T-cell (primary cell): ENCODE measurements at regions not wholly inside any gene's neighbourhood (a gene's known extent, or its start where the extent isn't known, plus 50 kb on each side); places are given as distances from the start of the nearest gene placed in this dataset.

Experiments
- ATAC-seq, 4 experiments: fragments of 200-7000 bp in 3 of 4; fragments of 150-1000 bp in 1 of 4; cut with Tn5 transposase; replicated peaks in 1 of 4; 1 replicate in 3 of 4; 2 replicates in 1 of 4; pipeline ENCODE4 v1.10.0; 2021; ENCODE audit warnings: moderate library complexity in 3 of 4, mild to moderate bottlenecking in 2 of 4, moderate number of reproducible peaks in 1 of 4
- CTCF ChIA-PET, 2 donors: fragments of 300-600 bp; sonication (Branson Sonifier 250); formaldehyde crosslinking; loops; one replicate each; lab custom pipeline; 2022; ENCODE audit warnings: antibody characterized with exemption in 2 of 2; lab: Charles Lee
- POLR2A ChIA-PET, 2 donors: fragments of 300-600 bp; sonication (Branson Sonifier 250); formaldehyde crosslinking; loops; one replicate each; lab custom pipeline; 2022; ENCODE audit warnings: antibody characterized with exemption in 2 of 2; lab: Charles Lee
- DNase-seq, 35 experiments: peaks; one replicate each; pipeline versions ENCODE4 v3.0.0 to v3.0.0-alpha.2; 2013 to 2023
- H3K27ac ChIP-seq: one replicate; pipeline ENCODE4 v1.5.1; 2013; ENCODE audit warnings: low read length
- H3K27me3 ChIP-seq, 2 experiments: replicated peaks in 1 of 2; 1 replicate in 1 of 2; 2 replicates in 1 of 2; pipeline versions ENCODE4 v1.6.1 to v1.7.0; 2013; ENCODE audit warnings: low read length in 1 of 2, mixed read lengths in 1 of 2; ENCODE audit not compliant: control insufficient read depth in 2 of 2, insufficient read depth in 2 of 2; ENCODE audit errors: extremely low read depth in 1 of 2
- H3K36me3 ChIP-seq, 2 donors: 1 replicate in 1 of 2; 2 replicates in 1 of 2; pipeline versions ENCODE4 v1.6.1 to v1.7.0; 2013; ENCODE audit warnings: low read length in 1 of 2; ENCODE audit not compliant: control insufficient read depth in 2 of 2, insufficient read depth in 1 of 2; ENCODE audit errors: extremely low read depth in 1 of 2
- H3K4me1 ChIP-seq, 2 experiments: 1 replicate in 1 of 2; 2 replicates in 1 of 2; pipeline versions ENCODE4 v1.6.1 to v1.7.0; 2013; ENCODE audit warnings: low read length in 2 of 2, mixed read lengths in 1 of 2; ENCODE audit not compliant: insufficient read depth in 2 of 2, control insufficient read depth in 1 of 2; ENCODE audit errors: extremely low read depth in 1 of 2
- H3K4me3 ChIP-seq, 2 donors: 1 replicate in 1 of 2; 2 replicates in 1 of 2; pipeline versions ENCODE4 v1.5.1 to v1.7.0; 2013; ENCODE audit warnings: mild to moderate bottlenecking in 2 of 2, low read length in 1 of 2, moderate library complexity in 1 of 2; ENCODE audit not compliant: control insufficient read depth in 1 of 2; ENCODE audit errors: extremely low read depth in 1 of 2
- H3K9me3 ChIP-seq: 2 replicates; pipeline ENCODE4 v1.7.0; 2013
- H3K27ac Mint-ChIP-seq, 2 donors: one replicate each; pipeline ENCODE4 v1.8.0; 2020 to 2021; ENCODE audit warnings: mild to moderate bottlenecking in 2 of 2, mixed read lengths in 2 of 2
- H3K27me3 Mint-ChIP-seq, 2 donors: one replicate each; pipeline ENCODE4 v1.8.0; 2021 to 2022; ENCODE audit warnings: mixed read lengths in 2 of 2
- H3K36me3 Mint-ChIP-seq: one replicate; pipeline ENCODE4 v1.8.0; 2021; ENCODE audit warnings: mixed read lengths
- H3K4me1 Mint-ChIP-seq, 3 donors: one replicate each; pipeline ENCODE4 v1.8.0; 2020 to 2022; ENCODE audit warnings: mixed read lengths in 3 of 3, mild to moderate bottlenecking in 1 of 3
- H3K4me3 Mint-ChIP-seq, 3 donors: one replicate each; pipeline ENCODE4 v1.8.0; 2020 to 2022; ENCODE audit warnings: mild to moderate bottlenecking in 3 of 3, mixed read lengths in 3 of 3, moderate library complexity in 3 of 3
- H3K9me3 Mint-ChIP-seq, 3 donors: one replicate each; pipeline ENCODE4 v1.8.0; 2020 to 2022; ENCODE audit warnings: mixed read lengths in 3 of 3
- WGBS: methylation state at CpG from one replicate; pipeline ENCODE4 v1.1.5; 2013; ENCODE audit warnings: missing lambda C conversion rate; ENCODE audit not compliant: insufficient coverage; 5-methylcytosine and 5-hydroxymethylcytosine counted together

- POLR2A ChIA-PET, result no interaction called here
- DNase-seq (no peak), ATAC-seq (no peak)
- H3K4me1 Mint-ChIP-seq, result no peaks in the 10 kb centered on the region
- Histone ChIP-seq H3K9me3 (no peaks in the 10 kb centered on the region), H3K27me3 (peaks cover 0 to 22% of the 10 kb centered on the region in 2 experiments), H3K4me1 (no peaks in the 10 kb centered on the region), H3K27ac (no peak overlapping the region), H3K4me3 (no peak overlapping the region), H3K36me3 (no peaks in the 10 kb centered on the region)
- peaks cover 26 to 43% of the 10 kb centered on the region in 2 donors for H3K27me3 Mint-ChIP-seq
- 63% methylated on average over 4 of the region's 8 CpGs for WGBS
- H3K4me3 Mint-ChIP-seq, result no peak overlapping the region
- H3K36me3 Mint-ChIP-seq, result no peaks in the 10 kb centered on the region
- CTCF ChIA-PET, result no interaction called here
- no peaks in the 10 kb centered on the region for H3K9me3 Mint-ChIP-seq
- H3K27ac Mint-ChIP-seq, result no peak overlapping the region
These were observed 82.3 kb upstream of the TWIST2 start for GRCh38 chr2:238765590-238765989.

DNA sequence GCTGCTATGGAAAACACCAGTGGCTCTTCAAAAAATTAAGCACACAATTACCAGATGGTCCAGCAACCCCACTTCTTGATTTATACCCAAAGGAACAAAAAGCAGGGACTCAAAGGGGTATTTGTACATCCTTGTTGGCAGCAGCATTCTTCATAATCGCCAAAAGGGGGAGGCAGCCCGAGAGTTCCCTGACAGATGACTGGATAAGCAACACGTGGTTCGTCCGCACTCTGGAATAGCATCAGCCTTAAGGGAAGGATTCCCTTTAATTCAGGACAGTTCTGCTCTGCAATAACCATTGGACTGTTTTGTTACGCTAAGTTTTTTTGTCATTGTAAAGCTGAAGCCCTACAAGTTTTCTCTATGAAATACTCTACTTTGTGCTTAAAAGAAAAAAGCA is 76.7 kb upstream of the TWIST2 start:
- Histone ChIP-seq H3K4me1 (no peaks in the 10 kb centered on the region), H3K27me3 (peaks cover 0 to 33% of the 10 kb centered on the region in 2 experiments), H3K4me3 (no peak overlapping the region), H3K36me3 (no peaks in the 10 kb centered on the region), H3K27ac (no peak overlapping the region), H3K9me3 (no peaks in the 10 kb centered on the region)
- ATAC-seq (no peak), DNase-seq (no peak)
- no peaks in the 10 kb centered on the region for H3K36me3 Mint-ChIP-seq
- ChIA-PET CTCF (no interaction called here), POLR2A (no interaction called here)
- no peak overlapping the region for H3K4me3 Mint-ChIP-seq
- no peaks in the 10 kb centered on the region for H3K9me3 Mint-ChIP-seq
- WGBS, result 57% methylated on average over 2 of the region's 6 CpGs
- H3K27me3 Mint-ChIP-seq, result peaks cover 31 to 52% of the 10 kb centered on the region in 2 donors
- no peaks in the 10 kb centered on the region for H3K4me1 Mint-ChIP-seq
- H3K27ac Mint-ChIP-seq, result no peak overlapping the region

DNA sequence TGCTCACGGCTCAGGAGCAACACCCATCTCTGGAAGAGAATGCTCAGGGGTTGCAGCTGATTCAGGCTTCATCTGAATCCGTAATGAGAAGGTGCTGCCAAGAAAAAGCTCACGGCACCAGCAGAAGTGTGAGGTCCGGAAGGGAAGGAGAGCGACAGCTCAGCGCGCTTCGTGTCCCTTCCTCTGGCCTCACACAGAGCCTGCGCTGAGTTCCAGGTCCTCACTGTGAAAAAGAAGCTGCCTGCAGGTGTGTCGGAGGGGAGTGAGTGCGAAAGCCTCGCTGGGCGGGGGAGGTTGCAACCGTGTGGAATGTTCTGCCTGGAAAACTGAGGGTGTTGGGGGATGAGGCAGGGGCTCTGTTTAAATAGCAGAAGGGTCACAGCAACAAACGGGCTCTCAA is 76.2 kb upstream of the TWIST2 start:
- ChIA-PET POLR2A (no interaction called here), CTCF (no interaction called here)
- no peaks in the 10 kb centered on the region for H3K36me3 ChIP-seq
- Mint-ChIP-seq H3K27me3 (peaks cover 31 to 48% of the 10 kb centered on the region in 2 donors), H3K9me3 (no peaks in the 10 kb centered on the region), H3K27ac (no peak overlapping the region), H3K4me1 (no peaks in the 10 kb centered on the region), H3K4me3 (no peak overlapping the region), H3K36me3 (no peaks in the 10 kb centered on the region)
- H3K4me3 ChIP-seq, result no peak overlapping the region
- ATAC-seq (no peak), DNase-seq (no peak)
- WGBS, result 71% methylated on average over 12 of the region's 15 CpGs
- no peaks in the 10 kb centered on the region for H3K9me3 ChIP-seq
- H3K27ac ChIP-seq, result no peak overlapping the region
- H3K27me3 ChIP-seq, result peaks cover 0 to 33% of the 10 kb centered on the region in 2 experiments
- H3K4me1 ChIP-seq, result no peaks in the 10 kb centered on the region

GRCh38 chr2:238772635-238773297 is 75.1 kb upstream of the TWIST2 start:
- no peaks in the 10 kb centered on the region for H3K36me3 Mint-ChIP-seq
- no peak overlapping the region for H3K27ac Mint-ChIP-seq
- POLR2A ChIA-PET, result no interaction called here
- peaks cover 0 to 33% of the 10 kb centered on the region in 2 experiments for H3K27me3 ChIP-seq
- H3K9me3 ChIP-seq, result no peaks in the 10 kb centered on the region
- H3K4me3 Mint-ChIP-seq, result no peak overlapping the region
- H3K36me3 ChIP-seq, result no peaks in the 10 kb centered on the region
- H3K9me3 Mint-ChIP-seq, result no peaks in the 10 kb centered on the region
- 70% methylated on average over 17 of the region's 21 CpGs for WGBS
- no peaks in the 10 kb centered on the region for H3K4me1 Mint-ChIP-seq
- no peak overlapping the region for H3K27ac ChIP-seq
- DNase-seq, result no peak
- H3K4me3 ChIP-seq, result no peak overlapping the region
- H3K27me3 Mint-ChIP-seq, result peaks cover 31 to 42% of the 10 kb centered on the region in 2 donors
- no peaks in the 10 kb centered on the region for H3K4me1 ChIP-seq
- CTCF ChIA-PET, result no interaction called here
- no peak for ATAC-seq

DNA sequence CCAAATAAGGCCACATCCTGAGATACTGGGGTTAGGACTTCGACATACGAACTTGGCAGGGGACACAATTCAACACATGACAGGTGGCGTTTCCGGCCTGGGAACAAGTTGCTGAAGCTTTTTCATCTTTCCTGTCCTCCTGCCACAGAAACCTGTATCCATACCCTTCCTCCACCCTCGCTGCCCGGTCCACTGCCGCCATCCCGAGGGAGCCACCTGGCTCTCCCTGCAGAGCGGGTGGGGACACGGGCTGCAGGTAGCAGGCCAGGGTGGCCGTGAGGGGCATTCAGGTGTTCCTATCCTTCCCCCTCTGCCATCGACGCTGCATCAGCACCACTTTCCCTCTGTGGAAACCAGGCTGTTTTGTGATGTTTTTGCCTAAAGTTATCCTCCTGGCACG is 74.4 kb upstream of the TWIST2 start:
- ChIA-PET POLR2A (no interaction called here), CTCF (no interaction called here)
- Histone ChIP-seq H3K4me3 (no peak overlapping the region), H3K36me3 (no peaks in the 10 kb centered on the region), H3K9me3 (no peaks in the 10 kb centered on the region), H3K4me1 (no peaks in the 10 kb centered on the region), H3K27me3 (peaks cover 0 to 37% of the 10 kb centered on the region in 2 experiments), H3K27ac (no peak overlapping the region)
- H3K27me3 Mint-ChIP-seq, result peaks cover 31 to 42% of the 10 kb centered on the region in 2 donors
- 81% methylated on average over 10 of the region's 14 CpGs for WGBS
- H3K4me1 Mint-ChIP-seq, result no peaks in the 10 kb centered on the region
- H3K9me3 Mint-ChIP-seq, result no peaks in the 10 kb centered on the region
- no peaks in the 10 kb centered on the region for H3K36me3 Mint-ChIP-seq
- ATAC-seq, result no peak
- H3K27ac Mint-ChIP-seq, result no peak overlapping the region
- DNase-seq, result no peak
- H3K4me3 Mint-ChIP-seq, result no peak overlapping the region

DNA sequence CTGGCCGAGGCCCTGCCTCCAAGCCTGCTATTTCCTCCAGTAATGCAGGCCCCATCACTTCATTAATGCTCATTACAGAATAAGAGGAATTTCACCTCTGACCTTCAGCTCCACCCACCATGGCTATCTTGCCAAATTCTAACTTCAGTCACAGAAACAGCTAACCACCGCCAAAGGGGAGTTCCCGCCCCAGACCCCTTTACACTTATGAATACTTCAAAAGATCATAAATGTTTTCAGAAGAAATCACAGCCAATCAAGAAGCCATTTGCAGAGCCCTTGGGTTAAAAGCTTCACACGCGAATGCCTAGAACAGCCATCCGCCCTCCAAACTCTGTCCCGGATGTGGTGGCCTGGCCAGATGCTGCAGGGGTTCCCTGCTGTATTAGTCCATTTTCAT is 73.8 kb upstream of the TWIST2 start:
- CTCF ChIA-PET, result no interaction called here
- Histone ChIP-seq H3K27ac (no peak overlapping the region), H3K4me1 (no peaks in the 10 kb centered on the region), H3K9me3 (no peaks in the 10 kb centered on the region), H3K36me3 (no peaks in the 10 kb centered on the region), H3K4me3 (no peak overlapping the region), H3K27me3 (peaks cover 0 to 43% of the 10 kb centered on the region in 2 experiments)
- POLR2A ChIA-PET, result no interaction called here
- no peaks in the 10 kb centered on the region for H3K36me3 Mint-ChIP-seq
- 81% methylated on average over 3 of the region's 7 CpGs for WGBS
- DNase-seq, result no peak
- no peak for ATAC-seq
- H3K4me3 Mint-ChIP-seq, result no peak overlapping the region
- H3K27me3 Mint-ChIP-seq, result peaks cover 30 to 40% of the 10 kb centered on the region in 2 donors
- no peaks in the 10 kb centered on the region for H3K9me3 Mint-ChIP-seq
- no peaks in the 10 kb centered on the region for H3K4me1 Mint-ChIP-seq
- no peak overlapping the region for H3K27ac Mint-ChIP-seq
